Keratinocyte (primary cell): ENCODE measurements at regions not wholly inside any gene's neighbourhood (a gene's known extent, or its start where the extent isn't known, plus 50 kb on each side); places are given as distances from the start of the nearest gene placed in this dataset.

ENCODE experiments used
- DNase-seq: peaks from one replicate; pipeline ENCODE4 v3.0.0-alpha.2; 2011; ENCODE audit warnings: low read depth, missing footprints, low spot score
- FAIRE-seq: peaks from 2 replicates; lab custom pipeline; 2011; peaks lifted over from hg19 to GRCh38; lab: Jason Lieb, UNC
- H2AFZ ChIP-seq: 2 replicates; pipeline ENCODE4 v1.6.0; 2012; ENCODE audit warnings: low read length, control low read depth, inconsistent platforms; ENCODE audit not compliant: control insufficient read depth
- H3K27ac ChIP-seq: 2 replicates; pipeline ENCODE4 v1.5.1; 2011; ENCODE audit warnings: low read length; ENCODE audit not compliant: control insufficient read depth, insufficient read depth
- H3K27me3 ChIP-seq: 3 replicates; pipeline ENCODE4 v1.6.0; 2011; ENCODE audit warnings: low read length; ENCODE audit not compliant: control insufficient read depth, insufficient read depth; ENCODE audit errors: extremely low read depth
- H3K36me3 ChIP-seq, 2 experiments: 2 replicates in 1 of 2; 3 replicates in 1 of 2; pipeline ENCODE4 v1.5.1; 2011; ENCODE audit warnings: low read length in 2 of 2, mild to moderate bottlenecking in 1 of 2; ENCODE audit not compliant: control insufficient read depth in 2 of 2, insufficient read depth in 2 of 2; ENCODE audit errors: extremely low read depth in 1 of 2
- H3K4me1 ChIP-seq: 3 replicates; pipeline ENCODE4 v1.5.1; 2011; ENCODE audit warnings: low read length; ENCODE audit not compliant: control insufficient read depth, insufficient read depth; ENCODE audit errors: extremely low read depth
- H3K4me2 ChIP-seq: 3 replicates; pipeline ENCODE4 v1.6.0; 2011; ENCODE audit warnings: low read depth, low read length; ENCODE audit not compliant: control insufficient read depth, insufficient read depth; ENCODE audit errors: extremely low read depth
- H3K4me3 ChIP-seq, 3 experiments: fragments of 200-600 bp in 1 of 3; sonication (generic) in 1 of 3; 2 replicates in 2 of 3; 3 replicates in 1 of 3; pipeline ENCODE4 v1.5.1; 2011 to 2016; ENCODE audit warnings: low read length in 3 of 3, mild to moderate bottlenecking in 3 of 3, control low read depth in 2 of 3, inconsistent platforms in 1 of 3, low read depth in 1 of 3, mixed read lengths in 1 of 3, mixed run types in 1 of 3, moderate library complexity in 1 of 3; ENCODE audit not compliant: control insufficient read depth in 2 of 3, insufficient read depth in 2 of 3; ENCODE audit errors: extremely low read depth in 1 of 3
- H3K79me2 ChIP-seq: 2 replicates; pipeline ENCODE4 v1.6.0; 2012; ENCODE audit warnings: low read length; ENCODE audit not compliant: control insufficient read depth, insufficient read depth
- H3K9ac ChIP-seq: 3 replicates; pipeline ENCODE4 v1.6.0; 2011; ENCODE audit warnings: low read length; ENCODE audit not compliant: control insufficient read depth, insufficient read depth; ENCODE audit errors: extremely low read depth
- H3K9me1 ChIP-seq: 3 replicates; pipeline ENCODE4 v1.6.0; 2011; ENCODE audit warnings: low read length; ENCODE audit not compliant: control insufficient read depth, insufficient read depth; ENCODE audit errors: extremely low read depth
- H3K9me3 ChIP-seq: 2 replicates; pipeline ENCODE4 v1.5.1; 2012; ENCODE audit warnings: low read depth, low read length; ENCODE audit not compliant: control insufficient read depth
- H4K20me1 ChIP-seq: 3 replicates; pipeline ENCODE4 v1.6.0; 2011; ENCODE audit warnings: low read length; ENCODE audit not compliant: control insufficient read depth, insufficient read depth; ENCODE audit errors: extremely low read depth
- EZH2 ChIP-seq: IDR thresholded peaks from one replicate; pipeline ENCODE4 v1.6.1; 2012; ENCODE audit warnings: inconsistent platforms, mild to moderate bottlenecking, low read length, moderate library complexity
- dilution Hi-C: fragments of 300-500 bp; cut with MboI; formaldehyde crosslinking; loops from one replicate; pipeline ENCODE4 v1.7.0; 2020; ENCODE audit warnings: low sequenced_read_pairs; ENCODE audit not compliant: extremely low pct_ligation_motif_present
- TF ChIP-seq, protein P1 (sequence below), 3 experiments: IDR thresholded peaks in 1 of 3; conservative IDR thresholded peaks in 1 of 3; optimal IDR thresholded peaks in 1 of 3; 2 replicates in 2 of 3; 3 replicates in 1 of 3; pipeline versions ENCODE3 to v1.5.1; 2011; ENCODE audit warnings: low read length in 3 of 3, mild to moderate bottlenecking in 3 of 3, moderate library complexity in 2 of 3, control low read depth in 1 of 3, inconsistent platforms in 1 of 3; ENCODE audit not compliant: insufficient read depth in 2 of 3; ENCODE audit errors: extremely low read depth in 1 of 3

- Histone ChIP-seq H3K27me3 (no peaks in the 10 kb centered on the region), H3K36me3 (no peaks in the 10 kb centered on the region), H3K9me1 (no peaks in the 10 kb centered on the region), H2AFZ (no peak overlapping the region), H3K9ac (no peak overlapping the region), H3K4me3 (no peak overlapping the region), H3K79me2 (no peaks in the 10 kb centered on the region), H4K20me1 (no peaks in the 10 kb centered on the region), H3K4me2 (no peak overlapping the region), H3K27ac (no peak overlapping the region), H3K4me1 (no peaks in the 10 kb centered on the region), H3K9me3 (no peaks in the 10 kb centered on the region)
- FAIRE-seq (no peak), DNase-seq (no peak)
- dilution Hi-C loops = no loop called here
- no peak for TF ChIP-seq EZH2
- TF ChIP-seq, protein P1, sequence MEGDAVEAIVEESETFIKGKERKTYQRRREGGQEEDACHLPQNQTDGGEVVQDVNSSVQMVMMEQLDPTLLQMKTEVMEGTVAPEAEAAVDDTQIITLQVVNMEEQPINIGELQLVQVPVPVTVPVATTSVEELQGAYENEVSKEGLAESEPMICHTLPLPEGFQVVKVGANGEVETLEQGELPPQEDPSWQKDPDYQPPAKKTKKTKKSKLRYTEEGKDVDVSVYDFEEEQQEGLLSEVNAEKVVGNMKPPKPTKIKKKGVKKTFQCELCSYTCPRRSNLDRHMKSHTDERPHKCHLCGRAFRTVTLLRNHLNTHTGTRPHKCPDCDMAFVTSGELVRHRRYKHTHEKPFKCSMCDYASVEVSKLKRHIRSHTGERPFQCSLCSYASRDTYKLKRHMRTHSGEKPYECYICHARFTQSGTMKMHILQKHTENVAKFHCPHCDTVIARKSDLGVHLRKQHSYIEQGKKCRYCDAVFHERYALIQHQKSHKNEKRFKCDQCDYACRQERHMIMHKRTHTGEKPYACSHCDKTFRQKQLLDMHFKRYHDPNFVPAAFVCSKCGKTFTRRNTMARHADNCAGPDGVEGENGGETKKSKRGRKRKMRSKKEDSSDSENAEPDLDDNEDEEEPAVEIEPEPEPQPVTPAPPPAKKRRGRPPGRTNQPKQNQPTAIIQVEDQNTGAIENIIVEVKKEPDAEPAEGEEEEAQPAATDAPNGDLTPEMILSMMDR (optimal IDR thresholded peaks at IDR 0.05 in 1 of 3, IDR thresholded peaks at IDR 0.05 in 1 of 3, conservative IDR thresholded peaks at IDR 0.05 in 1 of 3; ENCODE audit: extremely low read depth in 1 of 3, insufficient read depth in 2 of 3, low read length in 3 of 3) = no peak
Measured at GRCh38 chr4:157932936-157933335, 239.9 kb downstream of the GASK1B start.

GRCh38 chr4:157929486-157929885 is 243.3 kb downstream of the GASK1B start:
- Histone ChIP-seq H2AFZ (no peak overlapping the region), H3K27ac (no peak overlapping the region), H3K27me3 (no peaks in the 10 kb centered on the region), H3K4me1 (no peaks in the 10 kb centered on the region), H3K4me3 (no peak overlapping the region), H3K79me2 (no peaks in the 10 kb centered on the region), H3K4me2 (no peak overlapping the region), H3K9ac (no peak overlapping the region), H3K9me3 (no peaks in the 10 kb centered on the region), H3K9me1 (no peaks in the 10 kb centered on the region), H3K36me3 (no peaks in the 10 kb centered on the region), H4K20me1 (no peaks in the 10 kb centered on the region)
- dilution Hi-C loops = no loop called here
- DNase-seq = no peak
- TF ChIP-seq, protein P1 (optimal IDR thresholded peaks at IDR 0.05 in 1 of 3, IDR thresholded peaks at IDR 0.05 in 1 of 3, conservative IDR thresholded peaks at IDR 0.05 in 1 of 3; ENCODE audit: extremely low read depth in 1 of 3, insufficient read depth in 2 of 3, low read length in 3 of 3) = no peak
- no peak for FAIRE-seq
